GM21423 (cell line): ENCODE measurements at regions not wholly inside any gene's neighbourhood (a gene's known extent, or its start where the extent isn't known, plus 50 kb on each side); places are given as distances from the start of the nearest gene placed in this dataset.

Source experiments
- ATAC-seq: cut with Tn5 transposase; IDR thresholded peaks from one replicate; pipeline ENCODE4 v1.9.1; 2021; ENCODE audit warnings: mild to moderate bottlenecking, moderate library complexity; ENCODE audit not compliant: unreplicated experiment

DNA sequence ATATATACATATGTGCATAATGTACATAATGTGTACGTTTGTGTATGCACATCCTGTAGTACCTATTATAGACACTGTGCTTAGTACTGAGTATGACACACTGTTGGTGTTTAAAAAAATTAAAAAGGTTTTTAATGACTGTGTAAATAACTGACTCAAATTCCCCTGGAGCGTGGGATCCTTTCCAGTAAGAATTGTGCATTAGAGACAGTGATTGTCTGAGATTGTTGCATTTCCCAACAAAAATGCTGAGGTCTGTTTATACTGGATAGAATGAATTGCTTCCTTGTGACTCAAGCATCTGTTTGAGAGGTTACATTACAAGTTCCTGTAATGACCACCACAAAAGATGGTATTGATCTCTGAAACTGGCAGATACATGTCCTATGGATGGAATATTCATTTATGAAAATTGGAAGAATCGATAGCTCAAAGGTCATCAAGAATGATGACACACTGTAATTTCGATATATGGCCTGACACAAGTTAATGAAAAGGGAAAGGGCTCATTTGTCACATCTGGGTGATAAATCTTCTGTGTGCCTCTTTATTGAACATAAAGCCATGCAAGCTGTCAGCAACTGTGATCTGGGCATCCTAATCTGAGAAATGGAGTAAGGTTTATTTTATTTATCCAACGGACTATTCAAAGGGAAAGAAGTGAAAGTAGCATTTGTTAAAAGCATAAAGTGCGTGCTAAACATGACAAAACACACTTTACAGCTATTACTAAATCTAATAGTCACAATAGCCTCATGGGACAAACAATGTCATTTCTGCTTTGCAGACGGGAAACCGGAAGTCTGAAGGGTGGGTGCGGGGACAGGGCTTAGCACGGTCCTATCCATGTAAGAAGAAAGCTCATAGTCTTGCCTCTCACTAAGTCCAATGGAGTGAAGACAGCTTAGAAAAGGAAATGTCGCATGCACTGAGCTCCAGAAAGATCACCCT is 228.8 kb downstream of the CDH11 start:
- no peak for ATAC-seq

DNA sequence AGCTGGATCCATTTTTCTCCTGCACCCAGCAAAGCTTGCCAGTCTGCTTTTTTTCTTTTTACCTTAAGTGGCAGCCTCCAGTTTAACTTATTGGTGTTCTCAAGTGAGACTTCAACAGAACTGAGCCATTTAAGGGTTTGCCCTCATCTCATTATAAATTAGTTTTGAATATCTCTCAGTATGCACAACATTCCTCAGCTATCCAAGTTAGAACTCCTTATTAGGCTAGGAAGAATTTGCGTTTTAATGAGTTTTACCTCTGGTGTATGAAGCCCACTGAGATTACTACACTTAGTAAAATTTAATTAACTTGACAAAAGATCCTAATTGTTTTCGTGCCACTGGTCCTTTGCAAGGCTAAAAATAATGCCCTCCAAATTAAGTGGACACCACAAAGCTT is 232.4 kb downstream of the CDH11 start:
- no peak for ATAC-seq

DNA sequence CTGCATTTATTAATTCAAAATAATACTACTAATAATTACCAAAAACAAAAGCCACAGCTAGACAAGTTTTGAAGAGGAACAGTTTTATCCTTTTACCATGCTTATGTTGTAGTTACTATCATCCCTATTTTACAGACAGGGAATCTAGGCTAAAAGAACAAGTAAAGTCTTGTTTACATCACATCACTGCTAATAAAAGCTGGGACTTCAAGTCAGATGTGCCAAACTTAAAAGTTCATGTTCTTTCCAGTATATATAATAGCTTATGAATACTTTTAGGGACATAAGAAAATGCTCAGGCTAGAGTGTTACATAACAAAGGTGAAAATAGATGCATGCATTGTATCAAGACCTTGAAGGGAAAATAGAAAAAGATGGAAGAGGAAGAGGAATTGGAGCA is 234.2 kb downstream of the CDH11 start:
- ATAC-seq = no peak

DNA sequence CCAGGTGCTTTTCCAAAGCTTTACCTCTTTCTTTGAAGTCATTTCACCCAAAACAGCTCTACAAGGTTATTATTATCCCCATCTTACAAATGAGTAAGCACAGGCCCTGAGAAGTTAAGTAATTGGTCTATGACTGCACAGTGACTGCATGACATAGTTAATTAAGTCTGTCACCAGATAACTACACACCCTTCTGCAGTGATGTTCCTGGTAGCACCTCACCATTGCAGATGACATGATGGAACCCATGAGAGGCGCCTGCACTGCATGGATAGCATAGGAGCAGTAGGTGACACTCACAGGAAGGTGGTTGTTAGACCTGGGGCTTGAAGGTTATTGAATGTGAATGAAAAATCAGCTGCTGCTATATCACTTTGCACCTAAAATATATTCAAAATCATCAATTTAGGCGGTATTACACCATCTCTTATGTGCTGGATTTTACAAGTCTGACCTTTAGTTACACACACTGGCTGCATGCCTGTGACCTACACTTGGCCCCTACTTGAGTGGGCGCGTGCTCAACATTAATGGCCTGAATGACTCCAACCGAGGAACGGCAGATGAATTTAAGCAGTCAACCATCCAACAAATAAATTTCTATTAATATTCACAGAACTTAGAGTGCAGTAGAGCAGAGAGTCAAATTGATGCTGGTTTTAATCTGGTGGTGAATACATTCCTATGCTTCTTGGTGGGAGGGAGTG is 239.6 kb downstream of the CDH11 start:
- no peak for ATAC-seq

DNA sequence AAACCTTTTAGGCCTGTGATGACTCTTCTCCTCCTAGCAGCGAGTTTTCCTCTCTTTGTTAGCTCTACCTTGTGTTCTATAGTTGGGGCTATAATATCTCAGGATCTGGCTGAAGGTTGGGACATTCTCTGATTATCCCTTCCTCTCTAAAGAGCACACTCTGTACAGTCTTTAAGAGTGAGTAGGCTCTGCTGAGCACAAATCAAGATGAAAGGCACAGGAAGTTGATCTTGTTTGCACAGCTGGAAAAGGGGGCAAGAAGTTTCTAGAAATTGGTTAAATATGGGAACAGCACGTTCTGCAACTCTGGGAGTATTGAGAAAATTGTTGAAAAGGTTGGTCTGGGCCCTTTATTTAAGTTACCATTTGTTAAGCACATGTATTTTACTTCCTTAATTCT is 240.9 kb downstream of the CDH11 start:
- ATAC-seq = no peak

DNA sequence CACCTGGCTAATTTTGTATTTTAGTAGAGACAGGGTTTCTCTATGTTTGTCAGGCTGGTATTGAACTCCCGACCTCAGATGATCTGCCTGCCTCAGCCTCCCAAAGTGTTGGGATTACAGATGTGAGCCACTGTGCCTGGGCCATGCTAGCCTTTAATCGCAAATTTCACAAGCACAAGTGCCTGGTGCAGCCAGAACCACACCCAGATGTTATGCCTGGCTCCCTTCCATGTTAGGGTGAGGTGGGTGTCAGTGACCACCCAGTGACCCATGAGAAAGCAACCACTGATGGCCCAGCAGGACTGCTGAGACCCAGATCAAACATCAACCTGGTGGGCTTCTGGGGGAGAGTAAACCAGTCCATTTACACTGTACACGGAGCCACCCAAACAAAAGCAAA is 241.9 kb downstream of the CDH11 start:
- no peak for ATAC-seq

DNA sequence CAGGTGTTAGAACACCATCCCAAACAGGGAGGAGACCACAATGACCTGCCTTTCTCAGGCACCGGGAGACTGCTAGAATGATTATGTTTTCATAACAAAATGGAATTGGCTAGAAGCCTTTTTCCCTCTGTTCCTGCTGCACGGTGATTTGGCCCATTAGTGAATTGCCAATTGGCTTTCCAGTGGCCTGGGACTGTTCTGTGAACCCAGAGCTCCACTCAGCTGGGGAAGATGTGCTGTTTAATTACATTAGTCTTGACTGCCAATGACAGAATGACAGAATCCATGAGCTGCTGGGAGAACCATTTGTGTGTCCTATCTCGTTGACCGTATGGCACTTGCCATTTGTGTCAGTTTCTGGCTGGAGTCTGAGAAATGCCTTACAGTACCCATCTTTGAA is 242.9 kb downstream of the CDH11 start:
- ATAC-seq = no peak

DNA sequence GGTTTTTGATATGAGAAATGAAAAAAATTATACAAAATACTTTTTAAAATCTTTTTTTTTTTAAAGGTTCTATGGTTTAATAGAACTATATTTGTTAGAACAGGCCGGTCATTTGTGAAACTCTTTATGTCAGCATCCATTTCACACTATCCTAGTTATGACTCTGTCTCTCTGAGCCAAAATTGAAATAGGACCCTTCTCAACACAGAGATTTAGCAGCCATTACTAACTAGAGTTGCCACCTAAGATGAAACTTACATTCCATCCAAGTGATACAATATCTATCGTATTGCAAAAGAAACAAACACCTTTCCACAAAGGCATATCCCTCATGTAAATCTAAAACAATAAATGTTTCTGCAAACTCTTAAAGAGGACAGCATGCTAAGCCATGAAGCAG is 249.8 kb downstream of the CDH11 start:
- ATAC-seq = no peak

DNA sequence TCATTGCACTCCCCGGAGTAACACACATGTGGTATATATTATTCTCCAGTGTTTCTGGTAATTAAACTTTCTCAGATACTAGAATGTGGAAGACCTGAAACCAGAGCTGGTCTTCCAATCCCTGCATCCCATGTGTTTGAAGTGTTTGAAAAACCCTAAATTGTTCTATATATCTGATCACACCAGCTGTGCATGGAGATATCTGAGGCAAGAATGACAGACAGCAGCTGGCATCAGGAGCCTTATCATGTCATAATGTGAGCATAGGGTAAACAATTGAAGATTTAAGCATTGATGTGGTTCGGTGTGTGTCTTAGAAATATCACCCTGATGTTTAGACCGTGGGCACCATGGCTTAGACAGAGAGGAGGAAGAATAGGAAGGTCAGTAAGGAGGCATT is 251.0 kb downstream of the CDH11 start:
- ATAC-seq = no peak

DNA sequence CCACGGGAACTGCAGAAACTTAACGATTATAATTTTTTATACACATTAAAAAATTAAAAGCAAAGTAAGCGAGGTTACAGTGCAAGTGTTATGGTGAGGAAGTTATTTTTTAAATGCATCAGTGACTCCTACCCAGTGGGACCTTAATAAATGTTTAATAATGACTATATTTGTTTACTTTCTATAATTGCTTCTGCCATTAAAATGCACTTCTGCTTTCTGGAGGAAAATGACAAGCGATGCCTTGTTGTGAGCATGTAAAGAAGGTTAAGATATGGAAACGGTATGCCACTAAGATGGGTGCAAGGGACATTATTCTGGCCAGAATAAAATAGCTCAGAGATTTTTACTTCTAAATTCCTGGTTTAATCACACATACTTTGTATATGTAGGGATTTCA is 252.1 kb downstream of the CDH11 start:
- ATAC-seq = no peak

DNA sequence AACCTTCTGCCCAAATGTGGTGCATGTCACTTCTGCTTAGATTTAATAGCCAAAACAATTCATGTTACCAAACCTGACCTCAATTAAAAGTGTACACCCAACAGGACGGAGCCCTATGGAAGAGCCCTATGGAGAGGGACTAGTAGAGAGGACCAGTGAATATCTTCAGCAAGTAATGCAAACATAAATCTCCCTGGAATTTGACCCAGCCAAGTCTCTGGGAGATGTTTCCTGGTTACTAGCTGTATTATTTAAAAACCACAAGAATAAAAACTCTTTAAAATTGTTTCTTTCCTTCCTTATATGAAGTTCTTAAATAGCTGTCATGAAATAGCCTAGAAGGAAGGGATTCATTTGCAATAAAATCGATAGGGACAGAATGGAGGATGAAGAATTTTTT is 255.8 kb downstream of the CDH11 start:
- ATAC-seq = no peak

DNA sequence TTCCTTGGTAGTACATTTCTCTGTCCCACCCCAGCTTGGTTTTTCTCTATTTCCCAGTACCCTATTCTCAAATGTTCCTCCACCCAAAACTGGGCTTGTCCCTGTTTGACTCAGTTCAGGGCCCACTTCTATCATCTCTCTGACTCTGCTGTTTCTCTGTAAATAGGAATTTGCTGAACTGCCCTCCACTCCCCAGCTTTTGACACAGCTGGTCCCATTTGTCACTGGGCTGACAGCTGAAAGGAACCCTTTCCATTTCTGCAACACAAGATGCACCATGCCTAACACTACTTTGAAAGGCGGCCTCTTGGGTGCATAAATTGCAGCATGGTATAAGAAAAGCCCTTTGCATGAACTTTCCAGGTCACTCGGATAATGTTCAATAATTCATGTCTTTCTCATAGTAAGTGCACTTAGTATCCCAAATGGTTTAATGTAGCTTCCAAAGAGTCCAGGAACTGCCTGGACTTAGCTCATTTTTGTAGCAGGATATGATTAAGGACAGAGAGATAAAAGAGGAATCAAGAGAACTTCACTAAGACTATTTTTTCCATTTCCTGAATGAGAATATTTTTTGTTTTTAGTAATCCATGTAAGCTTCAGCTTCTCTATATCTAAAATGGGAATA is 256.7 kb downstream of the CDH11 start:
- ATAC-seq = no peak

DNA sequence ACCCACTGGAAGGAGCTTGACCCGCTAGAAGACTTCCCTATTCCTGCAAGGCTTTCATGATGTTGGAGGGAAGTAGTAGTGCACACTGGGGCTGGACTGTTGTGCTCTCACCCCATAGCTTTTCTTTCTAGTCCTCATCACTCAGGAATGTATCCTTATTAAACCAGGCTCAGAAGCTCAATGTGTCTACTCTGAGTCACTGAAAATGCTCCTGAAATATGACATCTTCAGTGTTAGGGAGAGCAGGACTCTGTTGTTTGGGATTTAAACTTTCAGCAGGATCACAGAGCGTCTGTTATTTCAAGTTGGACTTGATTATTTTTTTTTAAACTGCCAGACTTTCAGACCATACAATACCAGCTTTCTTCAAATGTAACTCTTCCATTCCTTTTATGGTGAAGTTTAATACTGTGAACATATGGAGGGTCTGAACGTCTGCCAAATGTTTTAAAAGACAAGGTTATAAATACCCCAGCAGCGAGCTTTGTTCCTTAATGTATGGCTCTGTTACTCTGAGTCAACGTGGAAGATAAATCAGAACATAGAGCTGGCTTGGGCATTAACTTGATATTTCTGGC is 257.5 kb downstream of the CDH11 start:
- ATAC-seq = no peak

DNA sequence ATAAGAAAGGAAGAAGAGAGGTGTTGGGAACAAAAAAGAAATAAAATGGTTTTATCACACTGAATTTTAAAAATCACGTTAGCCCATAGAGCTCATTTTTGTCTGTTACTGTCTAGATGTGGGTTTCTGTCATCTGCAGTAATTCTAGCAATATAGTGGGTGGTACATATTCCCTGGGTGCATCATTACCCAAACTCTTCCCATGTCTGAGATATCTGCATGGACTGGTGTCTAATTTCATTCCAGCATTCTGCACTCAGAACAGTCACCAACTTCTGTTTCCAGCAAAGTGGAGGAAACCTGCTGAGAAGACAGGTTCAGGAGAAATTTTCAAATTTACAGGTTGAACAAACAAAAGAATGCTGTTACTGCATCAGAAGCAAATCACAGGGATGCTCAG is 263.8 kb downstream of the CDH11 start:
- ATAC-seq = no peak

DNA sequence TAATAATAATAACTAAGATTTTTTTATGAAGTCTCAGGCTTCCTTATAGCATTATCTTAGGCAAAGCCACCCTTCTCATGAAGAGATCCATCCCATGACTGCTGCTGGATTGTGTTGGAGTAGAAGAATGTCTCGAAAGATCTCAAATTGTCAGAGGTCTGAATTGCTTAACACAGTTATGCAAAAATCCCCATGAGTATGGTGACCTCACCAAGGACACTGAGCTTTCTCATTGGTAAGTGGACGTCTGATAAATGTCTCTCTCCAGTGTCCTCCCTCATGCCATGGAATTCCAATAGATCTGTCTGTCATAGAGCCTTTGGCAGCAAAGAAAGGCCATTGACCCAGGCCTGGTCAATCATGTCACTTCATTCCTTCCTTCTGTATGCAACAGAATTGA is 264.5 kb downstream of the CDH11 start:
- no peak for ATAC-seq

DNA sequence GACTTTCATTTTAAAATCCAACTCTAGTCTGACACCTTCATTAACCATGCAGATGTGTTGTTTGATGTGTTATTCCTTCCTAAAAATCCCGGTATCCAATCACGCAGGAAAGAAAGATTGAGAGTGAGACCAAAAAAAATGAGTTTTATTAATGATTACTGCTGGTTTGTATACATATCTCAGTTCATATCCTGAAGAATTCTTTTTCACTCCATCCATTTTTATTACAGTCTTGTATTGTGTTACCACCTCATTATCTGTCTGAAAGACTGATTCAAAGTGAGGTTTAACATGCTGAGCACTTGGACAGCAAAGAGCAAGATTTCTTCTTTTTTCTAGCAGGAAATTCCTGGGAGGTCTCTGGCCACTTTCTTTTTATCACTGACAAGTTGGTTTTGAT is 268.3 kb downstream of the CDH11 start:
- ATAC-seq = no peak

DNA sequence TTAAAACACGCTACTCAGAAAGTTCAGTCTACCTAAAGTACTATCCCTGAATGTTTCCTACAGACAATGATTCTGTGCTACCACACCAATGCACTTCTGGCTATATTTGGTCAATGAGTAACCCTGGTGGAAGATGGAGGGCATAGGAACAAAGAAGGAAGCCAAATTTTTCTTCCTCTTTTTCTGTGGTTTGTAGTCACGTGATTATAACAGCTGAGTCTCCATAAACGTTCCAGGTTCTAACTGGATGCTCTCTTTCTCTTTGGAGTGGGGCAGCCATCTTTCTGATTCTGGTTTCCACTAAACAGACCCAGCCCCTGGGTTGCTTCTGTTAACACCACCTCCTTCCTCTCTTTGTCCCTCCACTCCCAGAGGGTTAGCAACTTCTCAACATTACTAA is 274.9 kb downstream of the CDH11 start:
- ATAC-seq = no peak

DNA sequence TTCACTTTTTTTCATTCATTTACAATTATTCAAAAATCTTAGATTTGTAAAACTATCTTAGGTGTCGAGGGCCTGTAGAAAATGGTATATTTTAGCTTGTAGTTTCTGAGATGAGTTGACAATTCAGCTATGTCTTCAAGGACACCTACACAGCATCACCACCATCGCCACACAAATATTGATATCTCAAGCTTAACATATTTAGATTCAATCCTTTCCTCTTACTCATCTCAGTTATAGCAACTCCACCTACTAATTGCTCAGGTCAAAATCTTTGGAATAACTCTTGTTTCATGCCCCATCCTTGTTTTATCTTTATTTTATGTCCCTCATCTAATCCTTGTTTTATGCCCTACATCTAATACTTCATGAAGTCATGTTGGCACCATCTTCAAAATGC is 276.8 kb downstream of the CDH11 start:
- no peak for ATAC-seq

DNA sequence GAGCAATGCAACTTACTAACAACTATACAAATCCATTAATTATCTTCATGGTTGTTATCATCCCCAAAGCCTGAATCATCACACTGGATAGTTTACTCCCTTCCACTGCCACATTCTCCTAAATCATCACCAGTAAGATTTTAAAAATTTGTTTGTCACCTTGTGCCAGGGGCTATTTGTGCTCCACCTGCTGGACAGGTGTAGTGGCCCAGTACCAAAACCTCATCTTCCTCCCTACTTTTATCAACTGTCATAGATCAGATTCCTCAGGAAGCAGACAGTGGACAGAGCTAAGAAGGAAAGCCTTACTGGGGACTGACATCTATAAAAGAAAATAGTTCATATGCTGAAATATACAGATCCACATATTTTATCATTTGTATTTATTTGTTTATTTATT is 280.4 kb downstream of the CDH11 start:
- no peak for ATAC-seq

DNA sequence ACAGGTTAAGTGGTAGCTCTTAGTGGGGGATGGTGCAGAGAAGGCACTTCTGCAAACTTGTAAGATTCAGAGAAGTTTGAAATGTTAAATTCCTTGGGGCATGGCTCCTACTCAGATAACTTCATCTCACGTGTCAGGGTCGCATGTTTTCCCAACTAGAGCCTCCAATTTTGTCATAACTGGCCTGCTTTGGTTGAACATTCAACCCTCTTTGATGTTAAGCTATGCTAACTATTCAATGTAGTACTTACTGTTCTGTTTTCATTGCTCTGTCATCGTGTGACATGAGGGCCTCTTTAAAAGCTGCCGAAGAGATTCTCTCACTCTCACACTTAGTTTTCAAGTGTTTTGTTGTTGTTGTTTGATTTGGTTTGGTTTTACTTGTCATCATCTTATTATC is 280.8 kb downstream of the CDH11 start:
- ATAC-seq = no peak

DNA sequence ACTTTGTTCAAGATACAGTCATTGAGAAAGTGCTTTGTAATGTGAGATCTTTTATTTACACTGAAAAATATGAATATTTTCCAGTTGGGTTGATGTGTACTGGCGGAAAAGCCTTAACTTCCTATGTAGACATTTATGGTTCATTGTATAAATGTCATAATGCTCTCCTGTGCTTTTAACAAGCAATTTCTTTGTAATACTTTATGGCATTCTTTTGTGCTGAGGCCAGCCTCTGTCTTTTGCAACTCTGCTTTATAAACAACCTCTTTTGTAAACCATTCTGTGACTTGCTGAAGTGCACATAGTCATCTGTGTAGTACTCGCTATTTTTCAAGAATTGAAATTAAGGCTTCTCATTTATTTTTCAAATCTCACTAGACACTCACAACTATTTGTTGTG is 291.2 kb downstream of the CDH11 start:
- no peak for ATAC-seq

DNA sequence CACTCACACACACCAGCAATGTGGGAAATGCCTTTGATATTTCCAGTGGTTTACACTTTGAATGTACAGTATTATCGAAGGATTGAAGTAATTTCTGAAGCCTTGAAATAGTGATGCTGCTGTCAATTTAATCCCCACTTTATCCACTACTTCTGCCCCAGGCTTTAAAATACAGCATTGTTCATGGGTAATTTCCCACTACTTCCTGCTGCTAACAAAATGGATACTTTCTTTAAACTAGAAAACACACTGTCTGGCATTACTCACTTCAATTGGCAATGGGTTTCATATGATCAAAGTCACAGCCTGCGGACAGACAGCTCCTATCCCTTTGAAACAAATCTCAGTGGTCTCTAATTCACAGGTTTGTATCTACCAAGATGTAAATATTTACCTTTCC is 292.2 kb downstream of the CDH11 start:
- ATAC-seq = no peak
